ENCODE measurements at regions not wholly inside any gene's neighbourhood (a gene's known extent, or its start where the extent isn't known, plus 50 kb on each side); places are given as distances from the start of the nearest gene placed in this dataset.
"Not testable (repeated sequence)": the region's sequence is repeated elsewhere in the genome, so short reads cannot be mapped to it uniquely, and the experiment has no call there.

DNA sequence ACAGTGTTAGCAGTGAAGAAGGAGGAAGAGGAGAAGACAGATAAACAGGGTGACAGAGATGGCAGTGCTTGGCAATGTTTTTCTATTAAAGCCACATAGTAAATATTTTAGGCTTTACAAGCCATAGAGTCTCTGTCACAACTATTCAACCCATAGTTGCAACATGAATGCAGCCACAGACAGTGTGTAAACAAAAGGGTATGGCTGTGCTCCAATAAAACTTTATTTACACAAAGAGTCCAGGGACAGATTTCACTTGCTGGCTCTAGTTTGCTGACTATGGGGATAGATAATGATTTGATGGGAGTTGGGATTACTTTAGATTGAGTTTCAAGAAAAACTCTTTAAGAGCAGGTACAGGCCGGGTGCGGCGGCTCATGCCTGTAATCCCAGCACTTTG, 224.8 kb upstream of the SEMA6A start:
- DNase-seq: no peak

GRCh38 chr5:116795189-116795588, 220.6 kb upstream of the SEMA6A start:
- no peak for DNase-seq

DNA sequence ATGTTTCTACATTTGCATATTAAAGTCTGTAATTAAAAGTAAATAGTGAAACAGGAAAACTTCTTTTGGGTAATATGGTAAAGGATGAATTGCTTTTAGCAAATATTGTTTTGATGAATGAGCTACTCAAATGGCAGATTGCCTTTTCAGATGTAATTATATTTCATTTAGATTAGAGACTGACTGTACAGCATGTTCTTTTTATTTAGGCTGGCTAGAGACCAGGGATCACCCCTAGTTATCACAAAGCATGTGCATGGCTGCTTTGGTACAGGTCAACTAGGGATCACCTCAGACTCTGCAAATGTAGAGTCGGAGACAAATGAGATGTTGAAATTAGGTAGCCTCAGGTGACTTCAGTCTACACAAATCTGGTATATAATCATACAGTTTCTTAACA, 214.9 kb upstream of the SEMA6A start:
- no peak for DNase-seq

DNA sequence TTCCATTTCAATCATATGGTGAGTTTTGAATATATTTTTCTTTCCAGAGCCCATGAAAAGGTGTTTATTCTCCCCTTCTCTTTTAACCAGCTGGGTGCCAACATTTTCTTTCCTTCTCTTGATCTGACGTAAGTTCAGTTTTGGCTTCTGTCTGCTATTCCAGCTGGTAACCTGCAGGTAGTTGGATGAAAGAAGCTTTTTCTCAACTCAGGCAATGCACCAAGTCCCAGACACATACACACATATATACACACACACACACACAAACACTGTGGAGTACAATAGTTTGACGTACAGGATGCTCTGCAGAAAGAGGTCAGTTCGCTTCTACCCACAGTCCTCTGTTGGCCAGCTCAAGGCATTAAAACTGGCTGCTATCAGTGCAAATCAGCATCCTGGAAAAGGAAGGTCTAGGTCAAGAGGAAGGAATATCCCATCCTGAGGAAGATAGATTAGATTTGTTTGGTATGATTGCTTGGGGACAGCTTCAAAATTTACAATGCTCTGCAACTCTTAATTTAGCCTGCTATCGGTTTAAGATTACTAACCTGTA, 214.3 kb upstream of the SEMA6A start:
- DNase-seq: no peak

DNA sequence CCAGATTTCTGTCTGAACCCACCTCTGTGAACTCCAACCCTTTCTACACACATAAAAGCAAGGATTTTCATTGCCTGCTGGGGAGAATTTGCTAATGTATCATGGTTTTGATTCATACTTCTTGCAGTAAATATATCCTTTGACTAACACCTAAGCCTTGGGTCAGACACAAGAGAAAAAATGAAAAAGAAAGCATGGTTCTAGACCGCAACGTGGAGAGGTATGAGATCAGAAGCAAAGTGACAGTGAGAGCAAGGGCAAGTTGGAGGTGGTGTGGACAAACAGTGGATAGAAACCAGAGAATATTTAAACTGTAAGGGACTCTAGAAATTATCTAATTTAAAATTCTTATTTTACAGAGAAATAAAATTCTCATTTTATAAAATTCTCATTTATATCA, 212.9 kb upstream of the SEMA6A start:
- DNase-seq: no peak

- no peak for DNase-seq
These were observed 210.5 kb upstream of the SEMA6A start for GRCh38 chr5:116785106-116785505.

DNA sequence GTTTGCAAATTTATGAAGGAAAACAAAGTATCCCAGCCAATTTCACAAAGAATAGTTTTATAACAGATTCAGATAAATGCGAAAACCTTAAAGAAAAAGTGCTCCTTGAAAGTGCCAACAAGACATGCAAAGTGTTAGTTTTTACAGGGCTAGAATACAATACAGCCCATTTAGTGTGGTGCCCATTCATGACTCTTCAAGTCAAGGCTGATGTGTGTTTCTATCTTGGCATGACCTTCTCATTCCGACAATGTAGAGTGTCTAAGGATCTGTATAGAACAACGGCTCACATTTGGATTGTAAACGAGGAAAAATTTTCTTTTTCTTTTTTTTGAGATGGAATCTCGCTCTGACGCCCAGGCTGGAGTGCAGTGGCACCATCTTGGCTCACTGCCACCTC, 205.2 kb upstream of the SEMA6A start:
- no peak for DNase-seq

GRCh38 chr5:116778651-116779280, 204.1 kb upstream of the SEMA6A start:
- DNase-seq: no peak

GRCh38 chr5:116778032-116778431, 203.4 kb upstream of the SEMA6A start:
- DNase-seq: no peak

GRCh38 chr5:116773926-116774325, 199.3 kb upstream of the SEMA6A start:
- no peak for DNase-seq

- no peak for DNase-seq
These were observed 198.2 kb upstream of the SEMA6A start for GRCh38 chr5:116772806-116773205.

DNA sequence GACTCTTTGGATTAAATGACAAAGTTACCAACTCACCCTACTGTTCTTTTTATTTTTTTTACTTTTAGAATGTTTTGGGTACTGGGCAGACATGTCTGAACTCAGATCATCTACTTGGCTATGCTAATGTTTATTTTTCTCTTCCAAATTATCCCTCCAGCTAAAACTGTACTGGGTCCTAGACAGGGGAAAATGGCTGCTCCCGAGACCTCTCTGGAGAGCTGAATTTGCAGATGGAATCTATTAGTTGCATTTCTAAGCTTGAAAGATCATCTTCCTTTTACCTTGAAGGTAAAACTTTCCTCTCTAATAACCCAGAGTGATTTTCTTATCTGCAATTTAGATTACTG, 197.5 kb upstream of the SEMA6A start:
- no peak for DNase-seq

- DNase-seq: no peak
These were observed 197.0 kb upstream of the SEMA6A start for GRCh38 chr5:116771466-116772151.

DNA sequence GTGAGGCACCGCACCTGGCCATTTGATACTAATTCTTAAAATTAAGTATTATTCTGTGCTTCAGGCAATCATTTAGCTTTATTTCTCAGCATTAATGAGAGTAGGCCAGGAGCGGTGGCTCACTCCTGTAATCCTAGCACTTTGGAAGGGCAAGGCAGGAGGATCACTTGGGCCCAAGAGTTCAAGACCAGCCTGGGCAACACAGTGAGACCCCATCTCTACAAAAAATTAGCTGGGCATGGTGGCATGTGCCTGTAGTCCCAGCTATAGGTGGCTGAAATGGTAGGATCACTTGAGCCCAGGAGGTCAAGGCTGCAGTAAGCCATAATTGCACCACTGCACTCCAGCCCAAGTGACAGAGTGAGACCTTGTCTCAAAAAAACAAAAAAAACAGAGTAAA, 195.3 kb upstream of the SEMA6A start:
- not testable (repeated sequence) for DNase-seq

DNA sequence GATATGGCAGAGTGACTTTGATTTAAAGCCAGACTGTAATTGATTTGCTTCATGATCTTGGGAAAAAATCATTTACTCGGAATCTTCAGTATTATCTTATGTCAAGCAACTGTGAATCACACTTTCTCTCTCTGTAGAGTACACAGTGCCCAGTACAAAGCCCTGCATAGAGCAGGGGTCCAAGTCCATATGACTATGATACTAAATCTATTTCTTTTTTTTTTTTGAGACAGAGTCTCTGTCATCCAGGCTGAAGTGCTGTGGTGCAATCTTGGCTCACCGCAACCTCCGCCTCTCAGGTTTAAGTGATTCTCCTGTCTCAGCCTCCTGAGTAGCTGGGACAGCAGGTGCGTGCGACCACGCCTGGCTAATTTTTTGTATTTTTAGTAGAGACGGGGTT, 194.8 kb upstream of the SEMA6A start:
- DNase-seq: no peak

DNA sequence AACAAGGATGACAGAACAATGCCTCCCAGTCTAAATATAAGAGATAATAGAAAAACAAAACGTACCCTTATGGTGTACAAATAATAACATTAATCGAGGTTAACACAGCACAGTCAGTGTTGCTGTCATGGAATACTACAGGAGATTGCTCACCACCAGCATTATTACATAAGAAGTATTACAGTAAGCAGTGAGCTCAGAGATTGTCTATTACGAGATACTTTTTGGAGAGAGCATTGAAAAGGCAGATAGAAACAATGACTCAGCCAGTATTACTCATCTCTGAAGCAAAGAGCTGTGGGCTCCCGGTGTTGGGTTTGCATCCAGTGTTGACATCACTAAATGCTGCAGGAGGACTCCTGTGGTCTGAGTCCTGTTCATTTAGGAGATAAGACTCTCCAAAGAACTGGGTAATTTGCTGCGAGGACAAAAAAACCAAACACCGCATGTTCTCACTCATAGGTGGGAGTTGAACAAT, 191.9 kb upstream of the SEMA6A start:
- no peak for DNase-seq

DNA sequence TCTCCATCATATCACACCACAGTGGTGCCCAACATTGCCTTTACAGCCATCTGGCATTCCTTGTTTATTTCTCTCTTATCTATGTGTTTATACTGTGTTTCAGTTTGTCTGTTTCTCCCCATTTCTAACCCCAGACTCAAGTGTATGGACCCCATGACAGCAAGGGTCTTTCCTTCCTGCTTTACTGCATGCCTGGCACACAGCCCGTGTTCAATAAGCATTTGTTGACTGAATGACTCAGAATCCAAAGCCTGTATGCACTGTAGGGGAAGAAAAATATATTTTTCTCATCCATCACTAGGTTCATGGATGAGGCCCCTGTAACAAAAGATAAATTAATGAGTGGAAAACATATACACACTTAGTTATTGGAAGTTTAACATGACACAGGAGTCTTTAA, 190.8 kb upstream of the SEMA6A start:
- no peak for DNase-seq

DNA sequence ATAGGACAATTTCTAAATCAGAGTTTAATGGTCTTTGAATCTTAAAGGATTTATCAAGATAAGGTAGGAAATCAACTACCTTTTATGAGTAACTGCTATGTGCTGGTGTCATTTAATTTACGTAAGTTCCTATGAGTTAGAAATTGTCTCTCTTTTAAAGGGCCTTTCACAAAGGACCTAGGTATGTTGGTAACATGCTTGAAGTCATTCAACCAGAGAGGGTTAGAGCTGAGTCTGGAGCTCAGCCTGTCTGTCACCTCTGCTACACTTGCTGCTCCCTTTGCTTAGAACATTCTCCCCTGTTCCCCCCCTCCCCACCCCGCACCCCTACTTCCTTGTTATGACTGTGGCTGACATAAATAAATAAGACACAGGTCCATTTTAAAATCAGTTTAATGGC, 190.3 kb upstream of the SEMA6A start:
- no peak for DNase-seq

- no peak for DNase-seq
These were observed 189.6 kb upstream of the SEMA6A start for GRCh38 chr5:116763987-116764866.

- no peak for DNase-seq
These were observed 185.4 kb upstream of the SEMA6A start for GRCh38 chr5:116759860-116760640.

DNA sequence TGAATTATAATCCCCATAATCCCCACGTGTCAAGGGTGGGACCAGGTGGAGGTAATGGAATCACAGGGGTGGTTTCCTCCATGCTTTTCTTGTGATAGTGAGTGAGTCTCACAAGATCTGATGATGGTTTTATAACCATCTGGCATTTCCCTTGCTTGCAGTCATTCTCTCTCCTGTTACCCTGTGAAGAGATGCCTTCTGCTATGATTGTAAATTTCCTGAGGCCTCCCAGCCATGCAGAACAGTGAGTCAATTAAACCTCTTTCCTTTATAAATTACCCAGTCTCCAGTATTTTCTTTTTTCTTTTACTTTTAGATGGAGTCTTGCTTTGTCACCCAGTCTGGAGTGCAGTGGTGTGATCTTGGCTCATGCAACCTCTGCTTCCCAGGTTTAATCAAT, 182.7 kb upstream of the SEMA6A start:
- no peak for DNase-seq

- DNase-seq: no peak
These were observed 181.9 kb upstream of the SEMA6A start for GRCh38 chr5:116756531-116756930.

DNA sequence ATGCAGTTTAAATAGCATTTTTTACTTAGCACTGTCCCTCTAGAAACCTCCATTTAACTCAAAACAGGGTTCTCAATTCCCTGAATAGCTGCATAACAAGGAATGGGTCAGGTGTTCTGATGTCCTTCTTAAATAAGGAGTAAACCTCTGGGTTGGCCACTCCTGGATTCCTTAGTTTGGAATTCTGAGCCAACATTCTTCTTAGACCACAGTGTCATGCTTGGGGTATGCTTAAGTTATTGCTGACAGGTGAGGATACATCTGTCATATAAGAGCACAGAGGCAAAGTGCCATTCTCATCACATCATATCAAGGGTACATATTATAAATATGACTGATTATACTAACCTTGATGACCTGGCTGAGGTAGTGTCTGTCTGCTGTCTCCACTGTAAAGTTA, 179.9 kb upstream of the SEMA6A start:
- no peak for DNase-seq
